Stimulated activated naive CD8-positive, alpha-beta T cell treated with anti-CD3 and anti-CD28 coated beads, Interleukin-15, Interleukin-2, amounts not matched to agents 100 U/mL and 50 U/mL, for 24 hours (primary cell): ENCODE measurements at regions not wholly inside any gene's neighbourhood (a gene's known extent, or its start where the extent isn't known, plus 50 kb on each side); places are given as distances from the start of the nearest gene placed in this dataset.

Experiments
- ATAC-seq: fragments of 150-1000 bp; cut with Tn5 transposase; one replicate; pipeline ENCODE4 v1.10.0; 2021
- DNase-seq: peaks from one replicate; pipeline ENCODE4 v3.0.0; 2021

DNA sequence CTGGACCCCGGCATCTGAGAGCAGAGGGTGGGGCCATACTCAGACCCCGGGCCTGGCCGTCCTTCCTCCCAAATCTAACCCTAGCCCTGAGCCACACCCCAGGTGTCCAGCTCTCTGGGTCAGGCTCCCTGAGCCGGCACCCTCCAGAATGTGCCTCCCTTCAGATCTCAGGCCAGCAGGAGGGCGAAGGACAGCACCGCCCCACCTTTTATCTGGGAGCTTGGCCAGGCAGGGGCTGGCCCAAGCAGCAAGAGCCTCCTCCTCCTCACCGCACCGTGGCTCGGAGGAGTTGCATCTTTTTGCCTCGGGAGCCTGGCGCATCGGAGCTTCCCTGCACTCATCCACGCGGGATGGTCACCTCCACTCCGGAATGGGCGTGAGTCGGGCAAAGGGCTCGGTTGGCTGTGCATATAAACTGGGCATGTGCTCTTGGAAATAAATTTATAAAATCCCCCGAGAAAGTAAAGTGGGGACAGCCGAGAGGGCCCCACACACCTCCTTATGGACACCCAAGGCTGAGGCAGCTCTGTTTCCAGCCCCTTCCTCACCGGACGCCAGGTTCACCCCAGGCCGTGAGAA lies 69.1 kb upstream of the CTDP1 start:
- no peak for DNase-seq
- ATAC-seq = no peak

DNA sequence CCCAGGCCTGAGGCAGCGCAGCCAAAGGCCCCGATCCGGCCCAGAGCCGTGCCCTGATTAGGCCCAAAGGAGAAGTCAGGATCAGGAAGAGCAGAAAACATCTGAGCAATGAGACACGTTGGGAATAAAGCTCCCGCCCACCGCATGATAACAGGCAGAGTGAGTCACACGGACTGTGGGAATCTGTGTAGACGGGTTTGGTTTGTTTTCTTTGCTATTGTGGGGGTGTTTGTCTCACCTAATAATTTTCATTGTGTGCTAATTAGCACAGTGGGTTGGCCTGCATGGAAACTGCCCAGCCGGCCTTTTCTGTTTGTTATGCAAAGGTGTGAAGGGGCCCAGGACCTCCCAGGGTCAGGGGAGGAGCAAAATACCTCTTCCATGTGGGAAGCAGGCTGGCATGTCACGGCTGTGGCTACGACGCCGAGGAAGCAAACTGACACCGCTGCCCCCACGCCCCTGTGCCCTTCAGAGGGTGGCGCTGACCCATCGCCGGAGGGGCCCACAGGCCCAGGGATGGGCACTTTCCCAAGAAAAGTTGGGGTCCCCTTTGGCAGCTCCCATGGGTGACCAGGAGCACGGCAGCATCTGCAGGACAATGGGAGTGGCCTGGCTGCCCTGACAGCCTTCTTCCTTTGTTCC lies 68.4 kb upstream of the CTDP1 start:
- no peak for ATAC-seq
- no peak for DNase-seq

DNA sequence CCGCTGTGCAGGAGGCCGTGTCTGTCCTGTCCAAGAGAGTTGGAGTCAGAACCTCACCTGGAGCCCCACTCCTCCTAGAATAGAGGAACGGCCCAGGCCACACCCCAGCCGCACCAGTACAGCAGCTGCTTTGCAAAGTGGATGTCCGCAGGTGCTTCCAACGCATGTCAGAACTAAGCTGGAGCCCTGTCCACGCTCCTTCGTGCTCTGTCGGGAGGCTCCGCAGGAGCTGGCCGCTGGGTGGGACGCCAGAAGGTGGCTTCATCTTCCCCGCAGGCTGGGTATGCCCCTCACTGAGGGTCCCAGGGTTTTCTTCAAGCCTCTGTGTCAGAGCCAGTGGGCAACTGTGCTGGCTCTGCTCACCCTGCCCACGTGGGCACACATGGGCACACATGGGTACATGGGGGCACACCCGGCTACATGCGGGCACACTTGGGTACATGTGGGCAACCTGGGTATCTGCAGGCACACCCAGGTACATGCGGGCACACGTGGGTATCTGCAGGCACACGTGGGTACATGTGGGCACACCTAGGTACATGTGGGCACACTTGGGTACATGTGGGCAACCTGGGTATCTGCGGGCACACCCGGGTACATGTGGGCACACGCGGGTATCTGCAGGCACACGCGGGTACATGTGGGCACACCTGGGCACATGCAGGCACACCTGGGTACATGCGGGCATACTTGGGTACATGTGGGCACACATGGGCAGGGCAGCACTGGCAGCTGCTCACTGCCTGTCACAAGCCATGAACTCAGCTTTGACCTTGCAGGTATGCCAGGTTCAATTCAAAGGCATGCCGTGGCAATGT lies 67.1 kb upstream of the CTDP1 start:
- ATAC-seq (no peak), DNase-seq (no peak)

DNA sequence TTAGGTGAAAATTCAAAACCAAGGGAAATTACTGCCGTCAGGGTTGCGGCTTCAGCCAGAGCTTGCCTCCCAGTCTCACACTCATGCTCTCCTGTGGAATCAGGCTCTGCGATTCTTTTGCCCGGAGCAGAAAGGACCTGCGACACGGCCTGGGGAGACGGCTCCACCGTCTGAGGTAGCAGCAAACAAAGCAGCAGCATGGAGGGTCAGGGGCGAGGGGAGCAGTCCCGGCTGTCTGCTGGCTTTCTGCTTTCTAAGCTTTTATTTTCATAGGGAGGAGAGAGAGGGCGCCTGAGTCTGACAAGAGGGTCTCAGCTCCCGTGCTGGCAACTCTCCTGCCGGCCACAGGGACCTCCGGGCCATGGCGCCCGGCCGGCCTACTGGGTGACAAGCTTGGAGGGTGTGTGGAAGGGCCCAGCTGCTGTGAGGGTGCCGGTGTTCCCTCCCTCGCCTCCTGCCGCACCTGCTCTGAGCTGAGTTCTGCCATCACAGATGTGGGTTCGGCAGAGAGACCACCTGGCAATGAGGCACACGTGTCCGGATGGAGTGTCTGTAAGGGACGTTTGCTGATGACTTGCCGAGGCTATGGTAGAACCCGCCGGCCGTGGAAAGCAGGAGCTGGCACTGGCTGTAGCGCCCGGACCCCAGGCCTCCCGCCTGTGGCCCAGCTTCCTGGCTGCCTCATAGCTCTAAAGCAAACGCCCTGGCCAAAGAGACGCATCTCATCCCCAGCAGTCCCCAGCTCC lies 66.2 kb upstream of the CTDP1 start:
- DNase-seq (no peak), ATAC-seq (no peak)

DNA sequence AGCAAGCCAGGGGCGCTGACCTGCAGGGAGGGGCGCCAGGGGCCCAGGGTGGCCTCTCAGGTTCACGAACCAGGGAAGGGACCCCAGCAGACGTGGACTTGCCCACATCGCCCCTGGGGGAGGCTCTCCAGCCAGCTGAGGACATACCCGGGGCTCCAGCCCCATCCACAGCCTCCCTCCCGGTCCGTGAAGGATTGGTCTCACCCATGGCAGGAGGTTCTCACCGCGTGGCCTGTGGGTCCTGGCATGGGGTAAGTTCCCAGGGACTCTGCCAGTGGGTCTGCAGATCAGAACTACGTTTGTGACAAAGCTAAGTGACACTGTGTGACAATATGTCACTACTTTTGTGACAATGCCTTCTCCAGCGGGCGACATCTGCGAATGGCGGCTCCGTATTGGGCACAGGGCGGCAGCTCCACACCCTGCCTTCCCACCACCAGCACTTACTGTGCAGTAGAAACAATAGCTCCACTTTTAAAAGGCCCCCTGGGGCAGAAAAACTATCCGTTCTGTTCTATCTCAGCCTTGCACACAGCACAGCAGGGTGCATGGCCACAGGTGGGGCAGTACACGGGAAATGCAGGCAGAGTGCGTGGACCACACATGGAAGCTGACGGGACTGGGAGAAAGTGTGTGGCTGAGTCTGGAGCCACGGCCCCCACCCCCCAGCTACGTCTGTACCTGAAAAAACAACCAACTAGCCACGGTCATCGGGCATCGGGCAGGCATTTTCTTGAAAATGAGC lies 65.2 kb upstream of the CTDP1 start:
- ATAC-seq = no peak

DNA sequence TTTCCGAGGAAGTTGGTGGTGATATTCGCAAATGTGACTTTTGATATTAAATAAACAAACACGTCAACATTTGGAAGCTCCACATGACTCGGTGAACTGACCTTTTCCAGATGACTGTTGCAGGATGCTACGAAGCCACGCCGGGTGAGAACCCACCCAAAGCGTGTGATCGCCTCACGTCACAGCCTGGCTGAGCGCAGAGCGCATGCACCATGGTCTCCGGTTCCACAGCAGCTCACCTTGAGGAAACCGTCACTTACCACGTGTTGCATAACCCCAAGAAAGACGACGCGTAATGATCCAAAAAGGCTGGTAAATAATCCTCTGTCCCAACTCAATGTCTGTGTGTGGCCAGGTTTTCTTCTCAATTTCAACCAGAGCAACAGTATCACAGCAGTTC lies 64.5 kb upstream of the CTDP1 start:
- DNase-seq (no peak), ATAC-seq (no peak)

More for the DNA sequence above, 65.2 kb upstream of the CTDP1 start:
- no peak for DNase-seq

DNA sequence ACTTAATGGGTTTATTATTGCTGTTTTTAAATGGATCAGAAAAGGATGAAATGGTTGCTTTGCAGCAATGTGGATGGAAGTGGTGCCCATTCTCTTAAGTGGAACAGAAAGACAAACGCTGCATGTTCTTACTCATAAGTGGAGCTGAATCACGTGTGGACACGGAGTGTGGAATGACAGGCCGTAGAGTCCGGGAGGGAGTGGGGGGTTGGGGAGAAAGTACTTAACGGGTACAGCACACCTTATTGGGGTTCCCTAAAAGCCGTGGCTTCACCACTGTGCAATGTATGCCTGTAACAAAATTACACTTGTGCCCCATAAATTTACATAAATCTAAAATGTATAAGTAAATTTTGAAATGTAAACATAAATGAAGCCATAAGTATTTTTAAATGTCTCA lies 64.0 kb upstream of the CTDP1 start:
- DNase-seq (no peak), ATAC-seq (no peak)

DNA sequence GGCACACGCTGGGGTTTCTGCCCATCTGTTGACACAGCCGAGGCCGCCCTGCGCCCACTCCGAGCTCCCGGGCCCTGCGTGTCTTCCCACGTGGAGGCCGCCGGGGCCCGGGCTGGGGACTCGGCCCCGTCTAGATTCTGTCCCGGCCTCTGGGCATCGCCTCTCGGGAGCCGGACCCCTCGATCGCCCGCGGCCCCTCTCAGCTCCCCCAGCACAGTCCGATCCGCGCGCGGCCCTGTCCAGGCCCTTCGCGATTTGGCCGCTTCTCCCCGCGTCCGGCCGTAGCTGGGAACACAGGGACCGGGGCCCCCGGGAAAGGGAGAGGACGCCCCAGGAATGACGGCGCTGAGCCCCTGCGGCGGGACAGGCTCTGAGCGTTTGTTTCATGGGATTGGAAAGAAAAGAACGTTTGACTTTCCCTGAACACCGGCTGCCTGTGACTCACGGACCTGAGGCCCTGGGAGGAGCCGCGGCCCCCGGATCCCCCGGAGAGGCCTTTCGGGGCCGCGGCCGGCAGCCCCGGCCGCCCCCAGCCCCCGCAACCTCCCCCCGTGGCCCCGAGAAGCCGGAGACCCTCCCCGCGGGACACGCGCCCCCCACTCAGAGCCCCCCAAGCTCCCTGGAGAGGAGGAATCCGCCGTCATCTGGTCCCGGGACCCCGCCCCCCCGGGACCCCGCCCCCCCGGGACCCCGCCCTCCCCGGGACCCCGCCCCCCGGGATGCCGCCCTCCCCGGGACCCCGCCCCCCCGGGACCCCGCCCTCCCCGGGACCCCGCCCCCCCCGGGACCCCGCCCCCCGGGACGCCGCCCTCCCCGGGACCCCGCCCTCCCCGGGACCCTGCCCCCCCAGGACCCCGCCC lies 62.7 kb upstream of the CTDP1 start:
- ATAC-seq = peak; percentile 14
- no peak for DNase-seq

DNA sequence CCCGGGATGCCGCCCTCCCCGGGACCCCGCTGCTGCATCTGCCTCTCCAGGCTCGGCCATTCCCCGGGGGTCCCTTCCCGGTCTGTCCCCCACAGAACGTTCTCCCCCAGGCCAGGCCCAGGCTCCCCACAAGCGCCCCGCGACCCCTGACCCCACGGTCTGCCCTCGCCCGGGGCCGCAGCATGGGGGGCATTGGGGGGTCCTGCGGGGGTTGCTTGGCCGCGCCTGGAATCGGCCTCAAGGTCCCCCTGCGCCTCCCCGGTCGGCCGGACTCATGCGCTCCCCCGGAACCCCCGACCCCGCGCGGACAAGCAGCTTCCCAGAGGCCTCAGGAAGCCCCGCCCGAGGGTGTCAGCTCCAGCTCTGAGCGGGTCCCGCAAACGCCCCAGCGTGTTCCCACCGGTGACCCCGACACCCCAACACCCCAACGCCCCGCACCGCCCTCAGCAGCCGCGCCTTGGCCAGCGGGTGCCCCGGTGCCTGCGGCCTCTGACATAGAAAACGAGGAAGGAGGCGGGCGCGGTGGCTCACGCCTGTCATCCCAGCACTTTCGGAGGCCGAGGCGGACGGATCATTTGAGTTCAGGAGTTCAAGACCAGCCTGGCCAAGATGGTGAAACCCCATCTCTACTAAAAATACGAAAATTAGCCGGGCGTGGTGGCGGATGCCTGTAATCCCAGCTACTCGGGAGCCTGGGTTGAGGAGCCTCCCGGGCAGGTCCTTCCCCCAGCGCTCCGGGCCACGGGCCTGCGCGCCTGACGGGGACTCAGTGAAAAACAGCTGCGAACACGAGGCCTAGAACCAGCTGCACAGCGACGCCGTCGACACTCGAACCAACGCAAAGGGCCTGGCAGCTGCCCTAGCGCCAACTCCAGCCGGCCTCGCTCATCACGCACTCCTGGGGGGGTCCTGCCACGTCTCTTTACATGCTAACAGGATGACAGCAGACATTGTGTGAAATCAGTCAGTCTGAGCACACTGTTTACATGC lies 61.8 kb upstream of the CTDP1 start:
- no peak for ATAC-seq
- no peak for DNase-seq

DNA sequence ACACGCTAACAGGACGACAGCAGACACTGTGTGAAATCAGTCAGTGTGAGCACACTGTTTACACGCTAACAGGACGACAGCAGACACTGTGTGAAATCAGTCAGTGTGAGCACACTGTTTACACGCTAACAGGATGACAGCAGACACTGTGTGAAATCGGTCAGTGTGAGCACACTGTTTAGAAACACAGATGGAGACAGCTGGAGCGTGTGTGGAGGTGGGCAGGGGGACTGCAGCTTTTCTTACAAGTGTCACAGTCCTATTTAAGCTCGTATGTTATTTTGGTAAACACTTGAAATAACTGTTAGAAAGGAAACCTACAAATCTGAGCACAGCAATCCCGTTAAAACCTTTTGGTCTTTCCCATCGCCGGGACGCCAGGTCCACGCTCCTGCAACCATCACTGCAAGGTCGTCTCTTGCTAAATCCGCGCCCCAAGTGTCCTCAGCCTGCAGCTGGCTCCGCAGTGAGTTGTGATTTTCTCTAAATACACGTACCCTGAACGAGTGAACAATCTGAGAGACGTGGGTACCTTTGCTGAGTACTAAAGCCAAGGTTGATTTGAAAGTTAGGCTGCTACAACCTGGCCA lies 58.9 kb upstream of the CTDP1 start:
- ATAC-seq = no peak

DNA sequence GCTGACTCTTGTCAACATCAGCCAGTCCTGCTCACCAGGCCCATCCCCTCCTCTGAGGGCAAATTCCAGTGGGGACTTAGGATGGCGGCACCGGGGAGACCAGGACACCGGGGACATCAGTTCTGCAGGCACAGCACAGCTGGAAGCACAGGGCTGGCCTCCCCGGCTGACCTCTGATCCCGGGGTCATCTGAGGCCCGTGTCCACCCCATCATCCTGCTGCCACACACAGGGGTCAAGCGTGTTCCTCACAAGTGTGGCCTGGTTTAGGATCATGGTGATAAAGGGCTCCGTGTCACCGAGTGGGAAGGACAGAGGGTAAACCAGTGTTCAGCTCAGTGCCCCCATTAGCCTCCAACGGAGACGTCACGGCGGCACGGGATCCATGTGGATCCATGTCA lies 58.1 kb upstream of the CTDP1 start:
- no peak for ATAC-seq

More for the DNA sequence above, 58.9 kb upstream of the CTDP1 start:
- no peak for DNase-seq

DNA sequence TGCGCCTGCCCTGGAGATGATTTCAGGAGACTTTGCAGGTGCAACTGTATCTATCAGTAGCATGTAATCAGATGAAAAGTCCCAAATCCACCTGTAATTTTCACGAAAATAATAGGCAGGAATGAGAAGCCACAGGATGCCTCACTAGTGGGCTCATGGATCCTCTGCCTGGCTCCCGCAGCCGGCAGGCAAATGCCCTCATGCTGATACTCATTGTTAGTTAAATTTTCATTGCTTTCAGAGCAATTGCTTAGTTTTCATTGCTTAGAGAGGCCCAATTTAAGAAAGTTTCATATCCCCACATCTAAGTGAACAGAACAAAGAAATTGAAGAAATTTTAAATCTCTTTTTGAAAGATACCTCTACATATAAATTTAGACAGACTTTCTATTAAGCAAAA lies 57.6 kb upstream of the CTDP1 start:
- DNase-seq = no peak
- no peak for ATAC-seq

More for the DNA sequence above, 58.1 kb upstream of the CTDP1 start:
- DNase-seq = no peak

DNA sequence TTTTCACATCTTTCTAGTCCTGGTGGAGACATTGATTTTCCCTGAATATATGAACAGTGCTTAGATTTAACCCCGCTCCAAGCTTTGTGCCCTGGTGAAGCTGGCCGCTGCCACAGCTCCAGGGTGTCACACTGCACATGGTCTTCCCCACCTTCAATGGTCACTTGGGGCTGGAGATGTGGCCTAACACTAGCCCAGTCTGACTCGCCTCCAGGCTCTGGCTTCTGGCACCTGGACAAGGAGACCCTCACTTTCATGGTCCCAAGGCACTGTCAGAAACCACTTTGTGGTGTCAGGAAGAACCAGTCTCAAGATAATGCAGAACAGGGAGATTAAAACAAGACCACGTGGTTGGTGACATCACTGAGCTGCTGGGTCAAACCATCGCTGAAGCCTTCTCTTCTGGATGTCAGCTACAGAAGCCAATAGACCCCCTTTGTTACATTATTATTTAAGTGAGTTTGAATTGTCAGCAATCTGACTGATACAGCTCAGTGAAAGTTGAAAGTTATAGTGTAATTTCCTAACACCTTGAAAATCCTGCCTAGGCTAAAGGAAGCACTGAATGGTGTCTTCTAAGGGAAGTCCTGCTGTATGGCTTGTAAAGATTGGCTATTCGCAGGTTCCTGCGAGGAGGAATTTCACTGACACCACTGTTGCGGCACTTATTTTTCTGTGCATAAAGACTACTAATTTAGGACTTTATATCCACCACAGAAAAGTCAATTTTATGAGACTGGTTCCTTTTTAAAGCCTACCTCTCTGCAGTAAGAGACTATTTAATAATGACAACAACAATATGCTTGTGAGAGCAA lies 55.0 kb upstream of the CTDP1 start:
- no peak for DNase-seq
- no peak for ATAC-seq

DNA sequence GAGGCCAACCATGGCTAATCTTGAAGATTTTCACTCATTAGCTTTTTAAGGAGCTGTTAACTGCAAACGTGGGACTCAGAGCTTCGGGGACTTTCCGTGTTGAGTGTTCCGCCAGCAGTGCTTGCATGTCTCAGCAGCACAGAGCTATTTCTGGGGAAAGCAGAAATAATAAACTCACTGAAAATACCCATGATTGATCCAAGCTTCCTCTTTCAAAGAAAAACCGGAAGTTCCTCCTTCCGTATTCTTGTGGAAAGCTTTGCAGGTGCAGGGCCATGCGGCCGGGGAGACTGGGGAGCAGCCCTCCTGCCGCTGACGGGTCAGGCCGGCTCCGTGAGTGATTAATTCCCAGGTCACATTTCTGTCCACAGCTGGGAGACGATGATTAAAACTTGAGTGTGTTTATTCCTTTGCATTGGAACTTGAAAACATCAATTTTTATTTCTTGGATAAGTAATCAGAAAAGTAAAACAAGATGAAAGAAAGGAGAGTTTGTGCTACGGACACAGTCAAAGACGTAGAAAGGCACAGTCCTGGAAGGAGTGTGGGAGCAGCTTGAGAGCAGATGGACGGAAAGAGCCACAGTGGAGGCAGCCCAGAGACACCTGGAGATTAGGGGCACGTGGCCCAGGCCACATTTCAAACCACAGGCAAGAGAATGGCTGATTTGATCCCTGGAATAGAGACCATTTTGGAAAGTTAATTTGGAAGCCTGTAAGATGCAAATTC lies 54.2 kb upstream of the CTDP1 start:
- DNase-seq (peak; percentile 22), ATAC-seq (peak; percentile 47)

DNA sequence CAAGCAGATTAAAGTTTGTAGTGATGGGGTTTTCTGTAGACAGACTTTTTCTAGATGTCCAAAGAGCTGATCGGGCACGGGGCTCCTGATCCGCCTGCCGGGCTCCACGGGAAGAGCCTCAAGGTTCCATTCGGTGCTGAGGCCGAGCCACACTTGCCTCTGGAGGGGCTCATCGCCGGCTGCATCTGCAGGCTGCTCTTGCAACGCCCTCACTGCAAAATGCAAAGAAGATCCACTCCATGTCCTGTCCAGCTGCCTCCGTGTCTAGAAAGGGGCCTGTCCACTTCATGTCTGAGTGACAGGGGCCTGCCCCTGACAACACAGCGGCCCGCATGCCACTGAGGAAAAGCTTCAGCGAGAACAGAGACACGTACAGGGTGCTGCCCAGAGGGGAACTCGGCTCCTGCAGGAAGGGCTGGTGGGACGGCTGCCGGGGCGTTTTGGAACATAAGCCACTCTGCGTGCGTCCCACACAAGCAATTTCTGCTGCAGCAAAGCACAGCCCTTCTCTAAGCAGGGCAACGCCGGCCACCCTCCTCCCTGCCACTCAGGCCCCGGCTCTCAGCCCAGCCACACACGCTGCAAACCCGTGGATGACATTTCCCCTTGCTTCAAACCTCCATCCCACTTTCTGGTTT lies 53.6 kb upstream of the CTDP1 start:
- ATAC-seq (no peak), DNase-seq (no peak)

DNA sequence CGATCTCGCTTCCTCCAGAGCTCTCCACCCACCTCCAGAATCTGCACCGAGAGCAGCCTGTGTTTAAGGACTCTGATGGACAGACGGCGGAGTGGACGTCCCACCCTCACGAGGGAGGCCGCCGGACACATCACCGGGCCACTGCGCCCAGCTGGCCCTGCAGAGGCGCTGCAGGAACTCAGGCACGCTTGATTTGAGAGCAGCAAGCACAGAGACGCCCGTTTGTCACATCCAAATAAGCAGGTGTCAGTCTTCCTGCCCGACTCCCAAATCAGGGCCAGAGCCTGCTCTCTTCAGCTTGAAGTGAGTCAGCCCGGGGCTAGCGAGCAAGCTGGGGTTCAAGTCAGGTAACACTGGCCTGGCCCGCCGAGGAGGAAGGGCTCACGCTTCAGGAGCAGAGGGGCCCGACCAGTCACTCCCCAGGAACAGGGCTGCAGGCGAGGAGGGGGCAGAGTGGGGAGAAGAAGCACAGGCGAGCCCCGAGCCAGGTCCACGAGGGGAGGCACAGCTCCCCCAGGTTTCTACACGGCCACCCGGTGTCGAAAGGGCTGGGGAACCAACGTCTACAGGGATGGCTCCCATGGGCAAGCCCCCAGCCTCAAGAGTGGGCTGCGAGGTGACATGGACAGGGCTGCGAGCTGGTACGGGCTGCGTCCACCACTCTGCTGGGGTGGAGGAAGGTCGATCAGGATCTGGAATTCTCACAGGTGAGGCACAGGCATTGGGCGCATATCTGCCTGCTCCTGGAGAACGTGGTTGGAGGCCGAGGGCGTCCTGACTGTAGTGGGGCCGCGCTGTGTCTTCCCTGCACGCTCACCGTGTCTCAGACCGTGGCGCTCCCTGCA lies 52.5 kb upstream of the CTDP1 start:
- DNase-seq (no peak), ATAC-seq (no peak)
